ENCODE measurements at regions not wholly inside any gene's neighbourhood (a gene's known extent, or its start where the extent isn't known, plus 50 kb on each side); places are given as distances from the start of the nearest gene placed in this dataset.

GRCh38 chr22:27466229-27466628 is 335.3 kb downstream of the MN1 start:
- no peak for ATAC-seq
- TF ChIP-seq CSDC2 (CRISPR knock-in tag; IDR thresholded peaks at IDR 0.05), result no peak
- TF ChIP-seq ZNF70 (CRISPR knock-in tag; IDR thresholded peaks at IDR 0.05), result no peak
- TF ChIP-seq TOX (CRISPR knock-in tag; IDR thresholded peaks at IDR 0.05; ENCODE audit: borderline replicate concordance), result no peak
- TF ChIP-seq ARNTL (CRISPR knock-in tag; IDR thresholded peaks at IDR 0.05; ENCODE audit: borderline replicate concordance, low read depth), result no peak
- no peak for TF ChIP-seq POU6F1 (CRISPR knock-in tag; IDR thresholded peaks at IDR 0.05; ENCODE audit: borderline replicate concordance, low read depth)
- no peak for TF ChIP-seq TCF4 (CRISPR knock-in tag; IDR thresholded peaks at IDR 0.05; ENCODE audit: borderline replicate concordance)
- no peak for TF ChIP-seq ESRRG (CRISPR knock-in tag; IDR thresholded peaks at IDR 0.05)
- TF ChIP-seq ZFP30 (CRISPR knock-in tag; IDR thresholded peaks at IDR 0.05), result no peak
- TF ChIP-seq PATZ1 (CRISPR knock-in tag; IDR thresholded peaks at IDR 0.05; ENCODE audit: borderline replicate concordance), result no peak
- no peak for TF ChIP-seq SNAI2 (CRISPR knock-in tag; IDR thresholded peaks at IDR 0.05)
- no peak for TF ChIP-seq ZNF8 (CRISPR knock-in tag; IDR thresholded peaks at IDR 0.05)
- TF ChIP-seq RARB (CRISPR knock-in tag; IDR thresholded peaks at IDR 0.05), result no peak
- no peak for TF ChIP-seq PPARA (CRISPR knock-in tag; IDR thresholded peaks at IDR 0.05; ENCODE audit: borderline replicate concordance)
- no peak for TF ChIP-seq BACH2 (CRISPR knock-in tag; IDR thresholded peaks at IDR 0.05; ENCODE audit: borderline replicate concordance)
- TF ChIP-seq GLIS3 (CRISPR knock-in tag; IDR thresholded peaks at IDR 0.05), result no peak
- no peak for TF ChIP-seq CSRNP3 (CRISPR knock-in tag; IDR thresholded peaks at IDR 0.05)
- TF ChIP-seq ZC3H10 (CRISPR knock-in tag; IDR thresholded peaks at IDR 0.05), result no peak
- no peak for TF ChIP-seq CREB5 (CRISPR knock-in tag; IDR thresholded peaks at IDR 0.05; ENCODE audit: low read depth)
- no peak for TF ChIP-seq TSHZ2 (CRISPR knock-in tag; IDR thresholded peaks at IDR 0.05)

GRCh38 chr22:27466778-27467438 is 334.6 kb downstream of the MN1 start:
- no peak for ATAC-seq
- TF ChIP-seq POU6F1 (CRISPR knock-in tag; IDR thresholded peaks at IDR 0.05; ENCODE audit: borderline replicate concordance, low read depth) (no peak), ZFP3 (CRISPR knock-in tag; IDR thresholded peaks at IDR 0.05) (no peak), TSHZ2 (CRISPR knock-in tag; IDR thresholded peaks at IDR 0.05) (no peak), ZNF565 (CRISPR knock-in tag; conservative IDR thresholded peaks at IDR 0.05; ENCODE audit: low read depth) (no peak), GLIS3 (CRISPR knock-in tag; IDR thresholded peaks at IDR 0.05) (no peak), PATZ1 (CRISPR knock-in tag; IDR thresholded peaks at IDR 0.05; ENCODE audit: borderline replicate concordance) (no peak), CSRNP3 (CRISPR knock-in tag; IDR thresholded peaks at IDR 0.05) (no peak), ARNTL (CRISPR knock-in tag; IDR thresholded peaks at IDR 0.05; ENCODE audit: borderline replicate concordance, low read depth) (no peak), RARB (CRISPR knock-in tag; IDR thresholded peaks at IDR 0.05) (no peak)
